Endothelial cell of umbilical vein (primary cell): ENCODE measurements at regions not wholly inside any gene's neighbourhood (a gene's known extent, or its start where the extent isn't known, plus 50 kb on each side); places are given as distances from the start of the nearest gene placed in this dataset.

ENCODE experiments used
- BruUV-seq: library from RNA; stranded (reverse); fragments of 400-500 nt; replicated peaks from 2 replicates; lab custom pipeline; 2021; lab: Mats Ljungman, UMichigan
- CTCF ChIA-PET: fragments of 300-600, 350-600 bp; sonication (Branson Sonifier 250); formaldehyde crosslinking; loops from one replicate; lab custom pipeline; 2021; ENCODE audit warnings: antibody characterized with exemption, inconsistent platforms; lab: Charles Lee
- POLR2A ChIA-PET: fragments of 300-600, 350-600 bp; sonication (Branson Sonifier 250); formaldehyde crosslinking; loops from one replicate; lab custom pipeline; 2021; ENCODE audit warnings: antibody characterized with exemption, inconsistent platforms; lab: Charles Lee
- DNase-seq: peaks from one replicate; pipeline ENCODE4 v3.0.0-alpha.2; 2011; ENCODE audit warnings: low read depth, low spot score
- FAIRE-seq: peaks from 2 replicates; lab custom pipeline; 2011; peaks lifted over from hg19 to GRCh38; lab: Jason Lieb, UNC
- H2AFZ ChIP-seq: 2 replicates; pipeline ENCODE4 v1.6.0; 2012; ENCODE audit warnings: low read depth, low read length, control low read depth, inconsistent platforms
- H3K27ac ChIP-seq: 2 replicates; pipeline ENCODE4 v1.5.1; 2011; ENCODE audit warnings: low read depth, mild to moderate bottlenecking, control low read depth, low read length, moderate library complexity; ENCODE audit not compliant: insufficient read depth
- H3K27me3 ChIP-seq, 2 experiments: 2 replicates each; pipeline versions ENCODE4 v1.6.0 to v1.6.1; 2011; ENCODE audit warnings: low read length in 2 of 2, mixed read lengths in 1 of 2; ENCODE audit not compliant: control insufficient read depth in 2 of 2, insufficient read depth in 2 of 2
- H3K36me3 ChIP-seq, 2 experiments: 2 replicates in 1 of 2; 3 replicates in 1 of 2; pipeline ENCODE4 v1.5.1; 2011; ENCODE audit warnings: low read length in 2 of 2, mild to moderate bottlenecking in 1 of 2, moderate library complexity in 1 of 2; ENCODE audit not compliant: control insufficient read depth in 2 of 2, insufficient read depth in 2 of 2; ENCODE audit errors: extremely low read depth in 1 of 2
- H3K4me1 ChIP-seq: 3 replicates; pipeline ENCODE4 v1.5.1; 2011; ENCODE audit warnings: mild to moderate bottlenecking, low read length; ENCODE audit not compliant: control insufficient read depth, insufficient read depth; ENCODE audit errors: extremely low read depth
- H3K4me2 ChIP-seq: 2 replicates; pipeline ENCODE4 v1.6.1; 2011; ENCODE audit warnings: low read length, control low read depth, mixed read lengths; ENCODE audit not compliant: insufficient read depth
- H3K4me3 ChIP-seq, 3 experiments: fragments of 200-600 bp in 1 of 3; sonication (generic), shearing (Covaris generic) in 1 of 3; replicated peaks in 1 of 3; 2 replicates each; pipeline ENCODE4 v1.5.1; 2011 to 2016; ENCODE audit warnings: control low read depth in 3 of 3, low read length in 3 of 3, mild to moderate bottlenecking in 2 of 3, inconsistent platforms in 1 of 3, low read depth in 1 of 3, moderate library complexity in 1 of 3; ENCODE audit not compliant: insufficient read depth in 1 of 3
- H3K79me2 ChIP-seq: 2 replicates; pipeline ENCODE4 v1.6.0; 2012; ENCODE audit warnings: low read length, inconsistent platforms; ENCODE audit not compliant: control insufficient read depth, insufficient read depth
- H3K9ac ChIP-seq: replicated peaks from 2 replicates; pipeline ENCODE3; 2011; ENCODE audit warnings: low read length, control low read depth; ENCODE audit not compliant: insufficient read depth; ENCODE audit errors: extremely low read depth
- H3K9me1 ChIP-seq: replicated peaks from 3 replicates; pipeline ENCODE4 v1.6.0; 2011; ENCODE audit warnings: mild to moderate bottlenecking, low read length; ENCODE audit not compliant: control insufficient read depth, insufficient read depth; ENCODE audit errors: extremely low read depth
- H3K9me3 ChIP-seq: replicated peaks from 2 replicates; pipeline ENCODE4 v1.5.1; 2012; ENCODE audit warnings: low read length, inconsistent platforms; ENCODE audit not compliant: control insufficient read depth, insufficient read depth
- H4K20me1 ChIP-seq: replicated peaks from 2 replicates; pipeline ENCODE3; 2011; ENCODE audit warnings: mild to moderate bottlenecking, low read length; ENCODE audit not compliant: control insufficient read depth, insufficient read depth; ENCODE audit errors: extremely low read depth
- CTCF ChIP-seq, 2 donors: IDR thresholded peaks; 1 replicate in 1 of 2; 2 replicates in 1 of 2; pipeline ENCODE4 v1.5.1; 2011; ENCODE audit warnings: low read length in 2 of 2, mild to moderate bottlenecking in 2 of 2, moderate library complexity in 2 of 2, control low read depth in 1 of 2, inconsistent platforms in 1 of 2, low read depth in 1 of 2; ENCODE audit not compliant: insufficient read depth in 1 of 2; ENCODE audit errors: extremely low read depth in 1 of 2
- EZH2 ChIP-seq: IDR thresholded peaks from 2 replicates; pipeline ENCODE4 v1.6.1; 2012; ENCODE audit warnings: borderline replicate concordance, low read depth, mild to moderate bottlenecking, moderate library complexity, low read length, inconsistent platforms; ENCODE audit not compliant: severe bottlenecking
- FOS ChIP-seq: IDR thresholded peaks from 2 replicates; pipeline ENCODE4 v1.6.1; 2011; ENCODE audit warnings: mild to moderate bottlenecking, low read length, moderate library complexity, borderline replicate concordance; ENCODE audit not compliant: insufficient read depth
- GATA2 ChIP-seq: IDR thresholded peaks from 2 replicates; pipeline ENCODE4 v1.7.0; 2011; ENCODE audit warnings: low read depth, mild to moderate bottlenecking, moderate library complexity, mixed read lengths, low read length; ENCODE audit not compliant: insufficient read length, insufficient read depth
- JUN ChIP-seq: IDR thresholded peaks from 2 replicates; pipeline ENCODE4 v1.6.1; 2011; ENCODE audit warnings: borderline replicate concordance, low read depth; ENCODE audit not compliant: insufficient read length, insufficient read depth
- MAX ChIP-seq: IDR thresholded peaks from 2 replicates; pipeline ENCODE4 v1.6.1; 2011; ENCODE audit not compliant: insufficient read depth, insufficient read length
- MYC ChIP-seq: IDR thresholded peaks from one replicate; pipeline ENCODE4 v1.6.1; 2011; ENCODE audit warnings: mild to moderate bottlenecking, low read depth, low read length
- POLR2A ChIP-seq: IDR thresholded peaks from 2 replicates; pipeline ENCODE4 v1.6.1; 2012; ENCODE audit warnings: low read depth, mild to moderate bottlenecking, control low read depth, low read length
- POLR2AphosphoS5 ChIP-seq: IDR thresholded peaks from 2 replicates; pipeline ENCODE4 v1.6.1; 2012; ENCODE audit warnings: low read depth, mild to moderate bottlenecking, control low read depth, low read length, moderate library complexity; ENCODE audit not compliant: insufficient read depth
- dilution Hi-C: fragments of 300-500 bp; cut with MboI; formaldehyde crosslinking; loops from one replicate; pipeline ENCODE4 v1.15.0; 2019; ENCODE audit warnings: low sequenced_read_pairs; ENCODE audit not compliant: extremely low pct_ligation_motif_present
- intact Hi-C: fragments of 100-400 bp; cut with micrococcal nuclease; formaldehyde crosslinking; loops from one replicate; pipeline ENCODE4 v1.10.0; 2022

- dilution Hi-C loops: no loop called here
- Histone ChIP-seq H3K79me2 (no peaks in the 10 kb centered on the region), H3K4me3 (no peak overlapping the region), H3K9ac (no peak overlapping the region), H3K9me3 (no peaks in the 10 kb centered on the region), H3K36me3 (no peaks in the 10 kb centered on the region), H3K4me2 (no peak overlapping the region), H3K9me1 (no peaks in the 10 kb centered on the region), H3K27ac (no peak overlapping the region), H2AFZ (no peak overlapping the region), H4K20me1 (no peaks in the 10 kb centered on the region), H3K4me1 (no peaks in the 10 kb centered on the region), H3K27me3 (peaks cover 15 to 25% of the 10 kb centered on the region in 2 experiments)
- CTCF ChIA-PET: interaction anchor here (1.1 to 1.8 kb wide), 2 partner anchors 8 to 381 kb away, joined by 3 to 4 read pairs; no protein-coding TSS in a partner anchor
- intact Hi-C loops: no loop called here
- DNase-seq: no peak
- POLR2A ChIA-PET: no interaction called here
- TF ChIP-seq GATA2 (no peak), MYC (no peak), POLR2A (no peak), EZH2 (no peak), JUN (no peak), MAX (no peak), POLR2AphosphoS5 (no peak), FOS (no peak), CTCF (IDR thresholded peaks at IDR 0.05; ENCODE audit: extremely low read depth in 1 of 2, insufficient read depth in 1 of 2, low read depth in 1 of 2, low read length in 2 of 2) (no peak)
- BruUV-seq: no TSS peak
- no peak for FAIRE-seq
Observed at GRCh38 chr3:159605776-159606175, 382.9 kb upstream of the IL12A start.
